Ovary (tissue), 3 donors: ENCODE measurements at regions not wholly inside any gene's neighbourhood (a gene's known extent, or its start where the extent isn't known, plus 50 kb on each side); places are given as distances from the start of the nearest gene placed in this dataset.

ENCODE experiments used
- POLR2A ChIP-seq: fragments of 450-650 bp; IDR thresholded peaks from one replicate; pipeline ENCODE4 v1.6.1; 2017; ENCODE audit warnings: antibody characterized with exemption, mild to moderate bottlenecking, moderate library complexity
- TF ChIP-seq, protein P1 (sequence below), 3 donors: fragments of 450-650 bp in 2 of 3; fragments of 200-600 bp in 1 of 3; IDR thresholded peaks; one replicate each; pipeline versions ENCODE4 v1.5.1 to v1.8.0; 2016 to 2022; ENCODE audit warnings: antibody characterized with exemption in 3 of 3, mild to moderate bottlenecking in 1 of 3
- donor health status: DM: no; HTN: no; CAD: no.

DNA sequence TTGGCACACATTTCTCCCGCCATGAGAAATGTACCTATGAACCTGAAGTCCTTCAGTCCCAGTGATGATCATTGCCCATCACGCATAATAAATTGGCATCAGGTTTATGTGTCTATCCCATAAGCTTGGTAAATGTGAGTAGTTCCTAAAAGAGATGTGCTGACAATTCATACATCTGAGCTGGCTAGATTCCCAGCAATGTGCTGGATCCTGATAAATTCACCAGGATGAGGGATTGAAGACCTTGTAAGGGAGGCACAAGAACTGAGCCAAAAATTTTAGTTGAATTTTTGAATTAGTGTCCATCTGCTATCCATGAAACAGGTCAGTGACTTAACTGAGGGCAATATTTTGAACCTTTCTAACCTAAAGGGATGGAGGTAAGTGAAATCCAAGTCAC is 267.9 kb upstream of the CITED2 start:
- TF ChIP-seq, protein P1, sequence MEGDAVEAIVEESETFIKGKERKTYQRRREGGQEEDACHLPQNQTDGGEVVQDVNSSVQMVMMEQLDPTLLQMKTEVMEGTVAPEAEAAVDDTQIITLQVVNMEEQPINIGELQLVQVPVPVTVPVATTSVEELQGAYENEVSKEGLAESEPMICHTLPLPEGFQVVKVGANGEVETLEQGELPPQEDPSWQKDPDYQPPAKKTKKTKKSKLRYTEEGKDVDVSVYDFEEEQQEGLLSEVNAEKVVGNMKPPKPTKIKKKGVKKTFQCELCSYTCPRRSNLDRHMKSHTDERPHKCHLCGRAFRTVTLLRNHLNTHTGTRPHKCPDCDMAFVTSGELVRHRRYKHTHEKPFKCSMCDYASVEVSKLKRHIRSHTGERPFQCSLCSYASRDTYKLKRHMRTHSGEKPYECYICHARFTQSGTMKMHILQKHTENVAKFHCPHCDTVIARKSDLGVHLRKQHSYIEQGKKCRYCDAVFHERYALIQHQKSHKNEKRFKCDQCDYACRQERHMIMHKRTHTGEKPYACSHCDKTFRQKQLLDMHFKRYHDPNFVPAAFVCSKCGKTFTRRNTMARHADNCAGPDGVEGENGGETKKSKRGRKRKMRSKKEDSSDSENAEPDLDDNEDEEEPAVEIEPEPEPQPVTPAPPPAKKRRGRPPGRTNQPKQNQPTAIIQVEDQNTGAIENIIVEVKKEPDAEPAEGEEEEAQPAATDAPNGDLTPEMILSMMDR (IDR thresholded peaks at IDR 0.05) = no peak
- no peak for TF ChIP-seq POLR2A
